Activated CD8-positive, alpha-beta memory T cell treated with anti-CD3 and anti-CD28 coated beads, Interleukin-2, amount 50 U/mL, for 4 hours (primary cell): ENCODE measurements at regions not wholly inside any gene's neighbourhood (a gene's known extent, or its start where the extent isn't known, plus 50 kb on each side); places are given as distances from the start of the nearest gene placed in this dataset.
"Not testable (repeated sequence)": the region's sequence is repeated elsewhere in the genome, so short reads cannot be mapped to it uniquely, and the experiment has no call there.

Experiments
- DNase-seq: peaks from one replicate; pipeline ENCODE4 v3.0.0-alpha.2; 2020

DNA sequence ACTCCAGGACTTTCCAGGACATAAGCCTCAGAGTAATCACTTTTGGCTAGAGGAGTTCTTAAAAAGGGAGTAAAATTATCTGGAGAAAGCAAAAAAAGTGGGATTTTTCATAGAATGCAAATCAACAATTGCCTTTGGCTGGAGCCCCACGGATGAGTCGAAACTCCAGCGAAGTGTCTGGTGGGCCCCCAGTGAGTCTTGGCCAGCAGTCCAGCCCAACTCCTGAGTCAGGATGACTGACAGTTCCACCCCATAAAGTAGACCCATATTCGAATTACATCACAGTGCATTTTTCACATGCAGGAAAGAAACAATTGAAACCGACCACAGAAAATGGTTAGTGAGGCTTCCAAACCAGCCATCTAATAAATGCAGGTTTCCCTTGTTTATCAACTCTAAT, 265.7 kb downstream of the BCL11B start:
- DNase-seq, result no peak

DNA sequence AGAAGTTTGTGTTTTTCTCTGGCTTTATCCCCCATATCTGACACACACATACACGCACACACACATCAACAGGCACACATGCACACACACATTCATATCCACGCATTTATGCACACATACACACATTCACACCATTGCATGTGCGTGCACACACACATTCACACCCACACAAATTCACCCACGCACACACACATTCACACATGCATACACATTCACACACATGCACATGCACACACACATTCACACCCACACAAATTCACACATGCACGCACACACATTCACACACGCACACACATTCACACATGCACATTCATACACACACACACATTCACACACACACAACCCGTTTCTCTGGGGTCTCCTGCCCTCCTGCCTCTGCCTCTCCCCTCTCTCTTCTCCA, 264.2 kb downstream of the BCL11B start:
- no peak for DNase-seq

DNA sequence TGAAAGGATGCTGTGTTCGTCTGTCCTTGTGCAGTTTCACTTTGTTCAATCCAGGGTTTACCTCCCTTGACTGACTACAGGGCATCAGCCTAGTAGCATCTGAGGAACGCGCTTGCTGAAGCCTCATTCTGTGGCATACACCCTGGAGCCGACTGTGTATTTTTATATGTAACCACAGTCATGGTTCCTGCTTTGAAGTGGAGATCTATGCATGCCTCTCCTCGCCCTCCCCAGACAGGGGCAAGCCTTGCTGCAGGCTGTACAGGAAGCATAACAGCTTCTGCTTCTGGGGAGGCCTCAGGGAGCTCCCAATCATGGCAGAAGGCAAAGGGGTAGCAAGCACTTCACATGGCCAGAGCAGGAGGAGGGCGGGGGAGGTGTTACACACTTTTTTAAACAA, 262.1 kb downstream of the BCL11B start:
- DNase-seq, result no peak

DNA sequence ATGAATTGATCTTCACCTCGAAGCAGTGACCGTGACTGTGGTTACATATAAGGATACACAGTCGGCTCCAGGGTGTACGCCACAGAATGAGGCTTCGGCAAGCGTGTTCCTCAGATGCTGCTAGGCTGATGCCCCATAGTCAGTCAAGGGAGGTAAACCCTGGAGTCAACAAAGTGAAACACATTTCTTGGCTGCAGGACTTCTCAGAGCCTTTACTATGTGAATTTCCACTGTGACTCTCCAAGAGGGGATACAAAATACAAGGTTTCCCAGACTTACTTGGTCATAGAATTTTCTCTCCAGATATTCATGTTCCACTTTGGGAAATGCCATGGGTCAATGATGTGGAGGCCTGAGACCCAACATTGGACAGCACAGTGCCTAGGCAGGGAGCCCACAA, 260.6 kb downstream of the BCL11B start:
- DNase-seq, result no peak

- DNase-seq, result no peak
Measured at GRCh38 chr14:99012703-99013102, 259.3 kb downstream of the BCL11B start.

DNA sequence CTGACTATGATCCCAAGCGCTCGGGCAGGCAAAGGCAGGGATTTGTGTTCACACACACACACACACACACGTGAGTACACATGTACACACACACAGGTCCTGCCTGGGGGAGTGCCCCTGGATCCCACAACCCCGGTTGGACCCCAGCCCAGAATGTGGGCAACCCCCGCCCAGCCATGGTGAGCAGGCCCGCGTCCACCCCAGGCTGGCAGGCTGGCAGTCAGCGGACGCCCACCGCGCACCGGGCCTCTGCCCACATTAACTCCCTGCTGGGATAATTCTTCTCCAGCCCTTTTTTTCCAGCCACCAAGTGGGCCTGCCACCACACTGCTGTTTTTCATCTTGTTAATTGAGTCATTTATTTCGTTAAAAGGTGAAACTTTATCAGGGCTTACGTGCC, 256.2 kb downstream of the BCL11B start:
- DNase-seq, result no peak

DNA sequence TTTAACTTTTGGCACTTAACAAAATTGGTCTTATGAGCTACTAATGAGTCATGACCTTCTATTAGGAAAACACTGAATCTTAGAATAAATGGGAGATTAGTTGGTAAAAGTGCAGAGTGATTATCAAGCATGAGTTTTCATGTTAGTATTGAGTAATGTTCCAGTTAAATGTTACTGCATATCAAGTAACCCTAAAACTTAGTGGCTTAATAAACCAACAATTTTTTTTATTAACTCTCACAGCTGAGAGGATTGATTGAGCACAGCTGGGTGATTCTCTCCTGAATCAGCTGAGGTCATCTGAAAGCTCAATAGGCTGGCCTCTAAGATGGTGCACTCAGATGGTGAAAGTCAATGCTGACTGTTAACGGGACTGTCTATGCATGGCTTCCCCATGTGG, 248.6 kb downstream of the BCL11B start:
- no peak for DNase-seq

DNA sequence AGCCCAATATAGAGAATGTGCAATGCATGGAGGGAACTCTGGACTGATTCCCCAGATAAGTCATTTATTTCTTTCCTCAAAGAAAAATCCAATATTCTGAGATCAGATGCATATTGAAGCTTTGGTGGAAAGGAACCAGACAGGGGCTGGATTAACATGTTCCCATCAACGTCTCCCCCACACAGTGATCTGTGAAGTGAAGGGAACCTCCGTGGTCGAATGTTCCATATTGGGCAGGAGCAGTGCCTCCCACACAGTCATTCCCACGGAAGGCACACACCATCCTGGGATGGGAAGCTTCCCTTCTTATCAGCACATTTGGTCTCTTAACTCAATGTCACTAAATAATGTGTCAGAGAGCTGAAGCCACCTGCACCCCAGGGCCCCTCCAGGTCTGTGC, 247.1 kb downstream of the BCL11B start:
- no peak for DNase-seq

DNA sequence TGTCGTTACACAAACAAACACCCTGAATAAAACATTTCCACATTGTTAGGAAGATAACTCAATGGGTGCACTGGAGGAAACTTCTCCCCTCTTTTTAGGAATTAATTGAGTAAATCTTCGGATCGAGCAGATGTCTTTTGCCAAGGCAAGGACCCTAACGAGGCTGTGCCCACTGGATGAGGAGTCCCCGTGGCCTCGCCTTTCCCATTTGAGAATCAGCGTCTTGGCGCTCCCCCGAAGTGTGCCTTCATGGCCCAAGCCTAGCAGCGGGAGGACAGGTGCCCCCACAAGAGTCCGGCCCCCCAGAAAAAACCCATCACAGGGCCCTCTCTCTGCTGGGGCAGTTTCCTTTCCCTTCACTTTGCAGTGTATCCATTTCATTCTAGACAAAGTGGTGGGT, 246.6 kb downstream of the BCL11B start:
- no peak for DNase-seq

DNA sequence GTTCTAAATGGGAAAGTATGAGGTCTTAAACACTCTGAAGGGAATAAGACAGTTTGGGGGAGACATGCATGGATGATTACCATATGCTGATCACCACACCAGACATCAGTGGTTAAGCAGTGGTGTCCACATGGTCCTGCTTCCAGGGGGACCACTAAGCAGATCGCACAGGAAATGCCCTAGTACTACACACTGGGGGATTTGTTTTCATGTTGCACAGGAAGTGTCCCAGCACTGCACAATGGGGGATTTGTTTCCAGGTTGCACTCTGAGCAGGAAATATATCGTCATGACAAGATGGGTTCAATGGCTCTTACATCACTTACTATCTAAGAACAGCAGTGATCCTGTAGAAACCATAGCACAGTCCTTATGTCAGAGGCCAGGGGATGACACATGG, 245.5 kb downstream of the BCL11B start:
- no peak for DNase-seq

- no peak for DNase-seq
Measured at GRCh38 chr14:99028041-99028440, 244.0 kb downstream of the BCL11B start.

DNA sequence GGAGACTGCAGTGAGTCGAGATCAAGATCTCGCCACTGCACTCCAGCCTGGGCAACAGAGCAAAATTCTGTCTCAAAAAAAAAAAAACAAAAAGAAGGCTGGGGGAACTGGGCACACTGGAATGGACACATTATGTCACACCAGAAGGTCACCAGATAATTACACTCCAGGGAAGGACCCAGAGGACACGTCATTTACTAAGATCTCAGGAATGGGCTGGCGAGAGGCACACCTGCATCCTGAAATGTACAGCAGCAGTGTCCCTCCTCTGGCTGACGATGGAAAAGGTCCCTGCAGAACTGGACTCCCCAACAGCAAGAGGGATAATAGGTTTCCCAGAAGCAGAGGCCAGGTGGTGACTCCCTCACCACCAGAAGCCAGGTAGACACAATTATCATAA, 243.5 kb downstream of the BCL11B start:
- DNase-seq, result no peak

DNA sequence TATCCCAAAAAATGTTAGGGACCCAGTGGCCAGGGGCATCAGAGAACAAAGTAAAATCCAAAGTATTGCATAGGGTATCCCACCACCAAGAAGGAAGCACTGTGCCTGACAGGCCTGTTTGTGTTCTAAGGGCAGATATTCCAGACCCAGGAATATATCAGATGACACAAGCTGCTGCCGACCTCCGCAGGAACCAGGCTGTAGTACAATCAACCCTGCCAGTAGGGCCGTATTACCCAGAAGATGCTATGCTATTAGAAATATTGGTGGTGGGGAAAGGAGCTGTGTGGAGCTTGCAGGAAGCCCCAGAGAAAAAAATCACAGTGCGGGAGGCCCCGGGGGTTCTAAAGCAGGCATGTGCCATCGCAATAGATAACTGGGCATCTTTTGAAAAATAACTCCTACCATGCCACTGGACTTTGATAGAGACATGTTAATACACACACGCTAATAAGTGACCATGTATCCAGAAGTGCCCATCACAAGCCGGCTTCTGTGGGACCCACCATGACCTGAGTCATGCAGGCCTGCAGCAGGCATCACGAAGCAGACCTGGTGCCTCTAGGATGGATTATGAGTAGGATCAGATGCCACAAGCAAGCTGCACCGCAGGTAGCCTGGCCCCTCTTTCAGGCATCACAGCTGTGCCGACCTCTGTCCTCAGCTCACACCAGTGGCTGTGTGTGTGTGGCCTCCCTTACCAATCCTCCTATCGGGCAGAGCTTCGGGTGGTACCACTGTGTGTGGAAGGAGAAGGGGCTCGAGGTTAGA, 242.7 kb downstream of the BCL11B start:
- no peak for DNase-seq

GRCh38 chr14:99029916-99030305, 242.1 kb downstream of the BCL11B start:
- no peak for DNase-seq

DNA sequence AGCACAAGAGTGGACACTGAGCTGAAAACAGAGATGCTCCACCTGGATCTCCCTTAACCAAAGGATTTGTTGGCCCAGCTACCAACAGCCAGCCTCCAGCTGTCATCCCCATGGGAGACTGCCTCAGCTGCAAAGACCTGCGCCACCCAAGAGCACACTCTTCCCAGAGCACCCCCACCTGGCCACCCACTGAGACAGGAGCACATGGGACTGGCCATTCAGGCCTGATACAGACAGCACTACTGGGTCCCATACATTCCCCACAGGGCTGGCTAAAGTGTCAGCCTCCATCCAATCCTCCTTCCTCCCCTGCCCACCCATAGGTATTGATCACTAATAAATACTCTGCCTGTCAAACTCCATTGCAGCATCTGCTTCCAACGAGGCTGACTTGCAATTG, 241.5 kb downstream of the BCL11B start:
- no peak for DNase-seq

GRCh38 chr14:99032759-99033158, 239.2 kb downstream of the BCL11B start:
- no peak for DNase-seq

DNA sequence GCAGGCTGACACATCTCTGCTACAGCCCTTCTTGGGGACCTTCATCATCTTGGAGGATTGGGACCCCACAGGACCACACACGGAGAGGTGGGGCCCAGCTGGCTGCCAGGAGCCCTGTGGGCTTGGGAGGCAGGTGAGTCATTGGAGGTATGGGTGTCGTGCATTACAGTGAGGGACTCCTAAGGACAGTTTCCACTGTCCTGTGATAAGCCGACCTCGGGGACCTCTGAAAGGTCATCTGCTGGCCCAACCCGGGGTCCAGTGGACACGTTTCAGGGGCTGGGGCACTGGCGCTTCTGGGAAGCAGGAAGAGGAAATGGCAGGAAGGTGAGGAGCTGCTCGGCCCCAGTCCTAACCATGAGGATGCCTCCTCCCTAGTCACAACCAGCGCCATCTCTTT, 238.0 kb downstream of the BCL11B start:
- no peak for DNase-seq

- DNase-seq, result no peak
Measured at GRCh38 chr14:99034711-99035171, 237.3 kb downstream of the BCL11B start.

GRCh38 chr14:99035268-99035667, 236.7 kb downstream of the BCL11B start:
- no peak for DNase-seq

GRCh38 chr14:99035712-99036610, 236.0 kb downstream of the BCL11B start:
- no peak for DNase-seq

DNA sequence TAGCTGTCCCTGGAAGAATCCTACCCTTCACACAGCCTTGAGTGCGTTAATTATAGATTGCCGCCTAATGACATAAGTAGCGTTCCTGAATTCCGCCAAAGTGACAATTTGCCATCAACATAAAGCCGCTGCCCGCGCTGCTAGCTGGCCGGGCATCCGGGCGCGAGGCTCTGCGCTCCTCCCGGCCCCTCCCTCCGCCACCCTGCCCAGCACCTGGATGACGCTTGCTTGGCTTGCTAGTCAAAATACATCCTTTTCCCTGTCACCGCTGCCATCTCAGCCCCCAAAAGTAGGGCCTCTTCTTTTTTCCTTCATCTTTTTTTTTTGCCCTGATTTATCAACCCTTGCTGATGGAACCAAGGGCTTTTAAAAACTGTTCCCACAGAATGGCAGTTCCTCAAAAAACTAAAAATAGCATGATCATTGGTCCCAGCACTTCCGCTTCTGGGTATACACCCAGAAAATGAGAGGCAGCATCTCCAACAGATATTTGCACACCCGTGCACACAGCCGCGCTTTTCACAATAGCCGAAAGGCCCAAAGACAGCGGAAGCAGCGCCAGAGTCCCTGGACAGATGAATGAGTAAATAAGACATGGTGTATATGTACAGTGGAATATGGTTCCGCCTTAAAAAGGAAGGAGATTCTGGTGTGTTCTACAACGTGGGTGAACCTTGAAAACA, 235.2 kb downstream of the BCL11B start:
- no peak for DNase-seq

DNA sequence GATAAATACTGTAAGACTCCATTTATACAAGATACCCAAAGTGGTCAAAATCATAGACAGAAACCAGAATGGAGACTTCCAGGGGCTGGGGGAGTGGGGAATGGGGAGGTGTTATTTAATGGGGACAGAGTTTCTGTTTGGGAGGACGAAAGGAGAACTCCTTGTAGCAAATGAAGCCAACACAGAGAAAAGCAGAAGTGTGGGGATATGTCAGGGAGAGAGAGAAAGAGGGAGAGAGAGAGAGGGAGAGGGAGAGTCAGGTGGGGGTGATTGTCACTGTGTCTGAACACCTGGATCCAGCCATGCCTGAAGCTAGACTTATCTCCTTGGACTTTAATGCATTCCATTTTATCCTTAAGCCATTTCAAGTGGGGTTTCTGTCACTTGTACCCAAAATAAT, 234.7 kb downstream of the BCL11B start:
- DNase-seq, result not testable (repeated sequence)

DNA sequence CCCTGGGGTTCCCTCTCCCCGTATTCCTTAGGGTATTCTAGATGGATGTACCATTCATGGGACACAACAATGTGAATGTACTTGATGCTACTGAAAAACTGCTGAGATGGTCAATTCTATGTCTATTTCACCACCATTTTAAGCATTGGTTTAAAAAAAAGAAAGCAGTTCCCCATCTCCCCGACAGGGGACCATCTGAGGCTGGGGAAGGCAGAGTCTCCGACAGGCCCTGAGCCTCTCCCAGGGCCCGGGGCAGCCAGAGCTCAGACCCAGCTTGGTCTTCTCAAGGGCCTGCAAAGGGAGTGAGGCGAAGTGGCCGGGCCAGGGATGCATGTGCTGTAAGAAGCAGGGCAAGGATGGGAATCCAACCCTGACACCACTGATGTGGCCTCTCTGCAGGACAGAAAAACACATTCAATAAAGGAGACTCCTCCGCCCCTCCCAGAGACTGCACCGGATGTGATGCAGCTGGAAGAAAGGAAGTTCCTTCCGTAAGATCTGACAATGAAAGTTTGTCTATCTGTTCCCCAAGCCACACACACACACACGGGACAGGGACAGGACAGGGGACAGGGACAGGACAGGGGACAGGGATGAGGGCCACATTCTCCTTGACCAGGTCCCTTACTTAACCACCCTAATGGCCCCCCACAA, 234.1 kb downstream of the BCL11B start:
- no peak for DNase-seq
